IMR-90 (cell line): ENCODE measurements at regions not wholly inside any gene's neighbourhood (a gene's known extent, or its start where the extent isn't known, plus 50 kb on each side); places are given as distances from the start of the nearest gene placed in this dataset.

ENCODE experiments used
- ATAC-seq: fragments of 200-7000 bp; cut with Tn5 transposase; 2 replicates; pipeline ENCODE4 v1.9.1; 2020; ENCODE audit warnings: low read depth, mild to moderate bottlenecking, moderate library complexity
- BruUV-seq: library from RNA; stranded (reverse); fragments of 400-500 nt; replicated peaks from 2 replicates; lab custom pipeline; 2021; lab: Mats Ljungman, UMichigan
- CTCF ChIA-PET: fragments of 300-600 bp; formaldehyde crosslinking; extraction: SDS; loops from one replicate; lab custom pipeline; 2021; ENCODE audit warnings: antibody characterized with exemption; lab: Yijun Ruan, JAX
- POLR2A ChIA-PET: fragments of 300-600 bp; sonication (Branson Sonifier 250); formaldehyde crosslinking; loops from one replicate; lab custom pipeline; 2022; ENCODE audit warnings: antibody characterized with exemption; ENCODE audit not compliant: unreplicated experiment; lab: Charles Lee
- DNase-seq: peaks from one replicate; pipeline ENCODE4 v3.0.0; 2013
- H2AFZ ChIP-seq: replicated peaks from 2 replicates; pipeline ENCODE3; 2013; ENCODE audit warnings: low read length, mild to moderate bottlenecking; ENCODE audit not compliant: poor library complexity
- H2AK5ac ChIP-seq: 2 replicates; pipeline ENCODE4 v1.6.1; 2013; ENCODE audit warnings: low read depth, low read length, inconsistent platforms
- H2AK9ac ChIP-seq: replicated peaks from 2 replicates; pipeline ENCODE3; 2013; ENCODE audit warnings: mild to moderate bottlenecking, low read depth, low read length, moderate library complexity; ENCODE audit not compliant: poor library complexity
- H2BK120ac ChIP-seq: 2 replicates; pipeline ENCODE4 v1.6.1; 2013; ENCODE audit warnings: low read depth, low read length, inconsistent platforms
- H2BK15ac ChIP-seq: 3 replicates; pipeline ENCODE4 v1.6.1; 2013; ENCODE audit warnings: low read depth, low read length, inconsistent platforms
- H2BK20ac ChIP-seq: 2 replicates; pipeline ENCODE4 v1.6.1; 2013; ENCODE audit warnings: low read depth, mild to moderate bottlenecking, inconsistent platforms, low read length, moderate library complexity
- H2BK5ac ChIP-seq: 2 replicates; pipeline ENCODE4 v1.6.1; 2013; ENCODE audit warnings: mild to moderate bottlenecking, low read depth, low read length, inconsistent platforms; ENCODE audit not compliant: poor library complexity, severe bottlenecking
- H3K14ac ChIP-seq: replicated peaks from 2 replicates; pipeline ENCODE4 v1.6.1; 2013; ENCODE audit warnings: low read depth, low read length, inconsistent platforms
- H3K18ac ChIP-seq: 2 replicates; pipeline ENCODE4 v1.6.1; 2013; ENCODE audit warnings: low read depth, low read length, control low read depth
- H3K23ac ChIP-seq: 2 replicates; pipeline ENCODE4 v1.6.1; 2013; ENCODE audit warnings: low read depth, low read length, inconsistent platforms
- H3K27ac ChIP-seq: 2 replicates; pipeline ENCODE4 v1.5.1; 2013; ENCODE audit warnings: mild to moderate bottlenecking, control low read depth, low read length; ENCODE audit not compliant: insufficient read depth
- H3K27me3 ChIP-seq: 2 replicates; pipeline ENCODE4 v1.6.1; 2013; ENCODE audit warnings: low read length; ENCODE audit not compliant: control insufficient read depth, insufficient read depth
- H3K36me3 ChIP-seq: 2 replicates; pipeline ENCODE4 v1.6.1; 2013; ENCODE audit warnings: low read length, mixed read lengths; ENCODE audit not compliant: control insufficient read depth, insufficient read depth
- H3K4ac ChIP-seq: 2 replicates; pipeline ENCODE4 v1.6.1; 2013; ENCODE audit warnings: low read depth, low read length, inconsistent platforms
- H3K4me1 ChIP-seq: 2 replicates; pipeline ENCODE4 v1.6.1; 2013; ENCODE audit warnings: low read length, mixed read lengths; ENCODE audit not compliant: control insufficient read depth, insufficient read depth
- H3K4me2 ChIP-seq: 2 replicates; pipeline ENCODE4 v1.6.1; 2013; ENCODE audit warnings: low read depth, mild to moderate bottlenecking, control low read depth, low read length, moderate library complexity
- H3K4me3 ChIP-seq: 2 replicates; pipeline ENCODE4 v1.5.1; 2013; ENCODE audit warnings: low read depth, mild to moderate bottlenecking, control low read depth, low read length, moderate library complexity; ENCODE audit not compliant: insufficient read depth
- H3K56ac ChIP-seq: 2 replicates; pipeline ENCODE4 v1.6.1; 2013; ENCODE audit warnings: low read length, inconsistent platforms; ENCODE audit not compliant: insufficient read depth; ENCODE audit errors: extremely low read depth
- H3K79me1 ChIP-seq, 2 experiments: 2 replicates each; pipeline ENCODE4 v1.6.1; 2013; ENCODE audit warnings: low read length in 2 of 2, inconsistent platforms in 1 of 2, low read depth in 1 of 2
- H3K9ac ChIP-seq: 2 replicates; pipeline ENCODE4 v1.6.1; 2013; ENCODE audit warnings: low read depth, low read length, control low read depth
- H3K9me1 ChIP-seq: 2 replicates; pipeline ENCODE4 v1.6.1; 2013; ENCODE audit warnings: low read length, inconsistent platforms; ENCODE audit not compliant: insufficient read depth
- H3K9me3 ChIP-seq: 2 replicates; pipeline ENCODE4 v1.6.1; 2013; ENCODE audit warnings: low read length; ENCODE audit not compliant: control insufficient read depth, insufficient read depth
- H4K20me1 ChIP-seq: 2 replicates; pipeline ENCODE4 v1.6.1; 2013; ENCODE audit warnings: low read length, inconsistent platforms; ENCODE audit not compliant: insufficient read depth
- H4K5ac ChIP-seq: 2 replicates; pipeline ENCODE4 v1.6.1; 2013; ENCODE audit warnings: mild to moderate bottlenecking, low read depth, low read length, control low read depth
- H4K8ac ChIP-seq, 2 experiments: 2 replicates each; pipeline ENCODE4 v1.6.1; 2013; ENCODE audit warnings: low read depth in 2 of 2, low read length in 2 of 2, control low read depth in 1 of 2, inconsistent platforms in 1 of 2
- H4K91ac ChIP-seq: 2 replicates; pipeline ENCODE4 v1.6.1; 2013; ENCODE audit warnings: low read depth, low read length, inconsistent platforms; ENCODE audit not compliant: insufficient read depth
- CHD1 ChIP-seq: IDR thresholded peaks from 2 replicates; pipeline ENCODE4 v1.6.1; 2012; ENCODE audit warnings: low read depth, low read length, improper control_type of control experiment
- MAZ ChIP-seq: IDR thresholded peaks from 2 replicates; pipeline ENCODE4 v1.6.1; 2012; ENCODE audit warnings: low read depth, mild to moderate bottlenecking, low read length, improper control_type of control experiment, moderate library complexity, borderline replicate concordance
- RCOR1 ChIP-seq: IDR thresholded peaks from 2 replicates; pipeline ENCODE4 v1.6.1; 2012; ENCODE audit warnings: mild to moderate bottlenecking, low read length, improper control_type of control experiment; ENCODE audit not compliant: insufficient replicate concordance
- SMC3 ChIP-seq: fragments of 150-350 bp; IDR thresholded peaks from 2 replicates; pipeline ENCODE4 v1.6.1; 2016; ENCODE audit warnings: low read depth, mild to moderate bottlenecking, antibody characterized with exemption, low read length, moderate library complexity
- WGBS, 2 experiments: methylation state at CpG; one replicate each; pipeline versions ENCODE4 v1.1.5 to v1.1.7; 2013; ENCODE audit warnings: missing lambda C conversion rate in 2 of 2; ENCODE audit not compliant: insufficient read length in 1 of 2; ENCODE audit errors: extremely low coverage in 2 of 2; 5-methylcytosine and 5-hydroxymethylcytosine counted together
- dilution Hi-C: fragments of 300-500 bp; cut with HindIII; formaldehyde crosslinking; loops from one replicate; pipeline ENCODE4 v1.14.3; 2018; ENCODE audit warnings: low sequenced_read_pairs; ENCODE audit not compliant: unreplicated experiment
- in situ Hi-C: fragments of 300-500 bp; cut with MboI; formaldehyde crosslinking; loops from 3 replicates; pipeline ENCODE4 v1.14.3; 2019; ENCODE audit warnings: low sequenced_read_pairs, inconsistent platforms, mixed read lengths
- intact Hi-C: fragments of 100-400 bp; cut with micrococcal nuclease; formaldehyde crosslinking; loops from 2 replicates; pipeline ENCODE4 v1.10.0; 2022
- TF ChIP-seq, protein P1 (sequence below): fragments of 150-350 bp; IDR thresholded peaks from 2 replicates; pipeline ENCODE4 v1.6.1; 2017; ENCODE audit warnings: mild to moderate bottlenecking, antibody characterized with exemption, low read length, low read depth

DNA sequence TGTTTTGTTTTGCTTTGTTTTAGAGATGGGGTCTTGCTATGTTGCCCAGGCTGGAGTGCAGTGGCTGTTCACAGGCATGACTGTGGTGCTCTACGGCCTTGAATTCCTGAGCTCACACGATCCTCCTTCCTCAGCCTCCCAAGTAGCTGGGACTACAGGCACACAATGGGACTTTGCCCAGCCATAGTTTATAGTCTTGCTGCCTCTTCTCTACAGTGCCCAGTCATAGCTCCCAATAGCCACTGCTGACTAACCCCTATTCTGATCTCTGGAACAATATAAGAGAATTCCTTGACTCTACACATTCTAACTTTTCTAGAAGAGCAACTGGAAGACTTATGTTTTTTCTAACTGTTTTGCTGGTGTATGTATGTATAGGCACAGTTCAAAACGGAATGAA is 319.2 kb downstream of the PCDH7 start:
- H3K56ac ChIP-seq = no peak overlapping the region
- H2AFZ ChIP-seq = no peak overlapping the region
- ATAC-seq (no peak), DNase-seq (no peak)
- H3K9me3 ChIP-seq = no peaks in the 10 kb centered on the region
- H3K4me1 ChIP-seq = no peaks in the 10 kb centered on the region
- no peak overlapping the region for H3K4me2 ChIP-seq
- no peak overlapping the region for H4K91ac ChIP-seq
- TF ChIP-seq, protein P1, sequence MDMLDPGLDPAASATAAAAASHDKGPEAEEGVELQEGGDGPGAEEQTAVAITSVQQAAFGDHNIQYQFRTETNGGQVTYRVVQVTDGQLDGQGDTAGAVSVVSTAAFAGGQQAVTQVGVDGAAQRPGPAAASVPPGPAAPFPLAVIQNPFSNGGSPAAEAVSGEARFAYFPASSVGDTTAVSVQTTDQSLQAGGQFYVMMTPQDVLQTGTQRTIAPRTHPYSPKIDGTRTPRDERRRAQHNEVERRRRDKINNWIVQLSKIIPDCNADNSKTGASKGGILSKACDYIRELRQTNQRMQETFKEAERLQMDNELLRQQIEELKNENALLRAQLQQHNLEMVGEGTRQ = no peak
- no peak for TF ChIP-seq RCOR1
- TF ChIP-seq MAZ = no peak
- TF ChIP-seq SMC3 = no peak
- no peak for TF ChIP-seq CHD1
- H2BK5ac ChIP-seq = no peak overlapping the region
- H2AK9ac ChIP-seq = no peak overlapping the region
- intact Hi-C loops = no loop called here
- no peaks in the 10 kb centered on the region; the same call in 1 of the 2 replicates for H3K9me1 ChIP-seq
- no peak overlapping the region for H2BK20ac ChIP-seq
- in situ Hi-C loops = no loop called here
- no peaks in the 10 kb centered on the region for H4K20me1 ChIP-seq
- no peak overlapping the region for H3K14ac ChIP-seq
- no peak overlapping the region for H2BK120ac ChIP-seq
- H4K5ac ChIP-seq = no peak overlapping the region
- H4K8ac ChIP-seq = no peak overlapping the region
- BruUV-seq = no TSS peak
- no peak overlapping the region for H3K4ac ChIP-seq
- ChIA-PET CTCF (interaction anchor here (0.9 to 1.5 kb wide), 3 partner anchors 9 to 320 kb away, joined by 3 read pairs; no protein-coding TSS in a partner anchor), POLR2A (no interaction called here)
- dilution Hi-C loops = no loop called here
- H3K9ac ChIP-seq = no peak overlapping the region
- no peak overlapping the region for H3K4me3 ChIP-seq
- H3K18ac ChIP-seq = no peak overlapping the region
- WGBS, 2 experiments = no CpG with 5 or more reads among the region's 3 CpGs
- no peaks in the 10 kb centered on the region for H3K27me3 ChIP-seq
- H2AK5ac ChIP-seq = no peak overlapping the region
- H3K79me1 ChIP-seq = no peaks in the 10 kb centered on the region
- H3K27ac ChIP-seq = no peak overlapping the region
- no peaks in the 10 kb centered on the region for H3K36me3 ChIP-seq
- no peak overlapping the region for H3K23ac ChIP-seq
- no peak overlapping the region for H2BK15ac ChIP-seq
